ENCODE measurements at regions not wholly inside any gene's neighbourhood (a gene's known extent, or its start where the extent isn't known, plus 50 kb on each side); places are given as distances from the start of the nearest gene placed in this dataset.
"Not testable (repeated sequence)": the region's sequence is repeated elsewhere in the genome, so short reads cannot be mapped to it uniquely, and the experiment has no call there.

DNA sequence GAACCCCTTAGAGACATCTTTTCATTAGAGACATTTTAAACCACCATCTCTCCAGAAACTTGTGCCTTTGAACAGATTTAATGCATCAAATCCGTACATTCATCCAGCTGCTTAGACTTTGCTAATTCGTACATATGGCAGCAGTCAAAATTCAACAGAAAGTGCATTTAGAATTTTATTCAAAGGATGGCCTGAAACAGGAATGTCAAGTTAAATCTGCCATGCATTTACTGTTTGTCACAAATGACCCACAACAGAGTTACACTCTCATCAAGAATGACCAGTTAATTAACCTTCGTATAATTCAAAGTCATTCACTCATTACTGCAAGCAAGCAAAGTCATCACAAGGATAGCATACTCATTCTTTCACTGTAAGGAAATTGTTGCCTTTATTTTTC is 284.3 kb downstream of the SLC7A11 start:
- H3K4me3 Mint-ChIP-seq, result no peak overlapping the region
- peaks cover 1% of the 10 kb centered on the region for H3K9me3 Mint-ChIP-seq
- intact Hi-C loops (cut with micrococcal nuclease), result no loop called here
- CTCF ChIA-PET, result no interaction called here
- H3K27ac Mint-ChIP-seq, result no peak overlapping the region
- no peaks in the 10 kb centered on the region for H3K4me1 Mint-ChIP-seq (ENCODE audit: low read depth)
- no peaks in the 10 kb centered on the region for H3K36me3 Mint-ChIP-seq (ENCODE audit: low read depth)
- H3K27me3 Mint-ChIP-seq (ENCODE audit: low read depth), result no peaks in the 10 kb centered on the region
- no peak for DNase-seq

DNA sequence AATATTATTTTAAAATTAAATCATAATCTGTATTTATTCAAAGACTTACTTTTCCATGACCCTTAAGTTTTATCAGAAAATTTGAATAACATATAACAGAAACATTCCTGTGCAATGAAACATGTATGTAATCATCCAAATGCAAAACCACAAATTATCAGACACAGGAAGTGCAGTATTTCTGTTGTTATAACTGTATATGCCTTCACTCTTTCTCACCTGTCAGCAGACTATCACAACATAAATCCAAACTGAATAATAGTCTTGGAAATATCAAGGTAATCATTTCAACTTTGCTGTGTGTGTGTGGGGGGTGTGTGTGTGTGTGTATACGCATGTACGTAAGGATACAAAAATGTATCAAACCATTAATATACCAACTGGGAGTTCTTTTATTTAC is 285.9 kb downstream of the SLC7A11 start:
- peaks cover 1% of the 10 kb centered on the region for H3K9me3 Mint-ChIP-seq
- no peaks in the 10 kb centered on the region for H3K36me3 Mint-ChIP-seq (ENCODE audit: low read depth)
- no peaks in the 10 kb centered on the region for H3K27me3 Mint-ChIP-seq (ENCODE audit: low read depth)
- CTCF ChIA-PET, result no interaction called here
- no peak overlapping the region for H3K4me3 Mint-ChIP-seq
- no peak overlapping the region for H3K27ac Mint-ChIP-seq
- no peak for DNase-seq
- intact Hi-C loops (cut with micrococcal nuclease), result no loop called here
- no peaks in the 10 kb centered on the region for H3K4me1 Mint-ChIP-seq (ENCODE audit: low read depth)

DNA sequence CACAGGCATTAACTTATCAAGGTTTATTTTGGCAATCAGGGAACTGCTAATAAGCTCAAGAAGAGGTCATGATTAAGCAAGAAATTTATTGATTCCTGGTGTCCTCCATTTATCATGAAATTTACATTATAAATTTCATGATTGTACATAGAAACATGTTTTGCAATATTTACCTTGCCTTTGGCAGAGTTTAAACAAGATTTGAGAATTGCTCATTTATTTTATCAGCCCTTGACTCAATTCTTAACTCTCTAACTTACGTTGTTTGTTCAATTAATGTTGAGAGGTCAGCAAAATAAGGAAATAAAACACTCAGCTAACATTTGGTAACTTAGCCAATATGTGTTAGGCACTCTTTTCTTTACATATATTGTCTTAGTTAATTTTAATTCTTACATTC is 286.6 kb downstream of the SLC7A11 start:
- no peak for DNase-seq
- CTCF ChIA-PET, result no interaction called here
- intact Hi-C loops (cut with micrococcal nuclease), result no loop called here
- peaks cover 1% of the 10 kb centered on the region for H3K9me3 Mint-ChIP-seq
- no peaks in the 10 kb centered on the region for H3K27me3 Mint-ChIP-seq (ENCODE audit: low read depth)
- no peak overlapping the region for H3K4me3 Mint-ChIP-seq
- no peaks in the 10 kb centered on the region for H3K4me1 Mint-ChIP-seq (ENCODE audit: low read depth)
- no peak overlapping the region for H3K27ac Mint-ChIP-seq
- no peaks in the 10 kb centered on the region for H3K36me3 Mint-ChIP-seq (ENCODE audit: low read depth)

DNA sequence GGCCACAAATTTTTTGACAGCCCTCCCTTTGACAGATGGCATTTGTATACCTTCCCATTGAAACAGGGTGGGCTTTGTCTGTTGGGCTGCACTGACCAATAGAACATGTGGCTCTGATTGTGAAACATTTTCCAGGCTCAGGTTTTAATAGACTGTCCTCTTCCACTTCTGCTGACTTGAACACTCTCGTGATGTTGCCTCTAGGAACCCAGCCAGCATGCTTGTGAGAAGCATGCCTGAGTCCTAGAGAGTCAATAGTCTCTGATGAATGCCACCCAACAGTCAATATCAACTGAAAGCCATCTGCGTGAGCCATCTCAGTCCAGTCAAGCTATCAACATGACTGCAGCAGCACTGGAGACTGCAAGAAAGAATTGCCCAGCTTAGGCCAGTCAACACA is 290.0 kb downstream of the SLC7A11 start:
- Mint-ChIP-seq H3K4me3 (no peak overlapping the region), H3K27ac (no peak overlapping the region), H3K27me3 (ENCODE audit: low read depth) (no peaks in the 10 kb centered on the region), H3K4me1 (ENCODE audit: low read depth) (no peaks in the 10 kb centered on the region), H3K9me3 (peaks cover 3% of the 10 kb centered on the region), H3K36me3 (ENCODE audit: low read depth) (no peaks in the 10 kb centered on the region)
- DNase-seq, result no peak
- CTCF ChIA-PET, result no interaction called here
- intact Hi-C loops (cut with micrococcal nuclease), result no loop called here

DNA sequence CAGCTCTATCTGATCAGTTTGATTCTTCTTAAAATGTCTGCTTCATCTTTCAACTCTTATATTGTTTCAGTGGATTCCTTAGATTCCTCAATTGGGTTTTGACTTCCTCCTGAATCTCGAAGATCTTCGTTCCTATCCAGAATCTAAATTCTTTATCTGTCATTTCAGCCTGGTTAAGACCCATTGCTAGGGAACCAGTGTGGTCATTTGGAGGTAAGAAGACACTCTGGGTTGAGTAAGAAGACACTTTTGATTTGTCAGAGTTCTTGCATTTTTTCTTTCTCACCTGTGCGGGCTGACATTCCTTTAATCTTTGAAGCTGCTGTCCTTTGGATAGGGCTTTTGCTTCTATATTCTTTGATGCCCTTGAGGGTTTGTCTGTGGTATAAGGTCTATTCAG is 291.9 kb downstream of the SLC7A11 start:
- Mint-ChIP-seq H3K9me3 (peaks cover 3% of the 10 kb centered on the region), H3K36me3 (ENCODE audit: low read depth) (no peaks in the 10 kb centered on the region), H3K4me3 (no peak overlapping the region), H3K27me3 (ENCODE audit: low read depth) (no peaks in the 10 kb centered on the region), H3K4me1 (ENCODE audit: low read depth) (no peaks in the 10 kb centered on the region), H3K27ac (no peak overlapping the region)
- intact Hi-C loops (cut with micrococcal nuclease), result no loop called here
- DNase-seq, result no peak
- CTCF ChIA-PET, result no interaction called here

DNA sequence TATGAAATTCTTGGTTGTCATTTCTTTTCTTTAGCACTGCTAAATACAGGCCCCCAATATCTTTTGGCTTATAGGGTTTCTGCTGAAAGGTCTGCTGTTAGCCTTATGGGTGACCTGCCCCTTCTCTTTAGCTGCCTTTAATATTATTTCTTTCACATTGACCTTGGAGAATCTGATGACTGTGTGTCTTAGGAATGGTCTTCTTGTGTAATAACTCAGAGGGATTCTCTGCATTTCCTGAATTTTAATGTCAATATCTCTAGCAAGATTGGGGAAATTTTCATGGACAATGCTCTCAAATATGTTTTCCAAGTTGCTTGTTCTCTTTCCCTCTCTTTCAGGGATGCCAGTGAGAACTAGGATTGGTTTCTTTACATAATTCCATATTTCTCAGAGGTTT is 292.4 kb downstream of the SLC7A11 start:
- H3K4me1 Mint-ChIP-seq (ENCODE audit: low read depth), result no peaks in the 10 kb centered on the region
- H3K36me3 Mint-ChIP-seq (ENCODE audit: low read depth), result no peaks in the 10 kb centered on the region
- peaks cover 3% of the 10 kb centered on the region for H3K9me3 Mint-ChIP-seq
- DNase-seq, result no peak
- CTCF ChIA-PET, result no interaction called here
- no peak overlapping the region for H3K4me3 Mint-ChIP-seq
- H3K27me3 Mint-ChIP-seq (ENCODE audit: low read depth), result no peaks in the 10 kb centered on the region
- H3K27ac Mint-ChIP-seq, result no peak overlapping the region
- intact Hi-C loops (cut with micrococcal nuclease), result no loop called here

DNA sequence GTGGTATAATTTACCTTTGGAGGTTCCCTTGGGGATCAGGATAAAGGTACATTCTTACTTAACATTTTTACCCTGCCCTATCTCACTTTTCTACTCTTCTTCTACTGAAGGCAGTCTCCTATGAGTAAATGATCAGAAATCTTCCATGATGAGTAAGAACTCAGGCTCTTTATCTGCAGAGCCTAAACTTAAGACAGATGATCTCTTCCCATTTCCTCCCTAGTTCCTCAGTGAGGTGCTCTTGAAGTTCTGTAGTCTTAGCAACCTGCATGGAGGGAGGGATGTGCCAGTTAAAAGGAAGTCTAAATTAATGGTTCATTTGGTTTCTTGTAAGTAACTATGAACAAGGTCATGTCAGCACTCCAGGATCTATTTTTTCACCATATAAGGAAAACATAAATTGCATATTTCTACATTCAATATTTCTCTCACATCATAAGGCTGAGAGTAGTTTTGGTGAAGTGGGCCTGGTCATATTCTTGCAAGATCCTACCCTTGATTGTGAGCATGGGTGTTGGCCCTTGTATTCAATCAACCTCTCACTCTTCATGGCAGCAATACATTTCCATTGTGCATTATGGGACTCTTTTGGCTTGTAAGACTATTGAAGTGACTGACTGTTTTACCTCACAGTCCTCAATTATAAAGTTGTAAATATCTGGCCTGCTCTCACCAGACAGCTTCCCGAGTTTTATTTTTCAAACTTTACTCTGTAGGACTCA is 295.5 kb downstream of the SLC7A11 start:
- CTCF ChIA-PET, result no interaction called here
- no peak for DNase-seq
- H3K4me1 Mint-ChIP-seq (ENCODE audit: low read depth), result no peaks in the 10 kb centered on the region
- peaks cover 1% of the 10 kb centered on the region for H3K9me3 Mint-ChIP-seq
- H3K36me3 Mint-ChIP-seq (ENCODE audit: low read depth), result no peaks in the 10 kb centered on the region
- H3K27me3 Mint-ChIP-seq (ENCODE audit: low read depth), result no peaks in the 10 kb centered on the region
- no peak overlapping the region for H3K4me3 Mint-ChIP-seq
- H3K27ac Mint-ChIP-seq, result no peak overlapping the region
- intact Hi-C loops (cut with micrococcal nuclease), result no loop called here

DNA sequence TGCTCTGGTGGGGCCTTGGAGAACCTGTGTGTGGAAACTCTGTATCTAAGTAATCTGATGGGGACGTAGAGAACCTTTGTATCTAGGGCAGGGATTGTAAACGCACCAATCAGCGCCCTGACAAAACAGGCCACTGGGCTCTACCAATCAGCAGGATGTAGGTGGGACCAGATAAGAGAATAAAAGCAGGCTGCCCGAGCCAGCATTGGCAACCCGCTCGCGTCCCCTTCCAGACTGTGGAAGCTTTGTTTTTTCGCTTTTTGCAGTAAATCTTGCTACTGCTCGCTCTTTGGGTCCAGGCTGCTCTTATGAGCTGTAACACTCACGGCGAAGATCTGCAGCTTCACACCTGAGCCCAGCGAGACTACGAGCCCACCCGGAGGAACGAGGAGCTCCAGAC is 299.3 kb downstream of the SLC7A11 start:
- DNase-seq; H3K27ac Mint-ChIP-seq; H3K36me3 Mint-ChIP-seq (ENCODE audit: low read depth); intact Hi-C loops (cut with micrococcal nuclease); H3K4me3 Mint-ChIP-seq; H3K27me3 Mint-ChIP-seq (ENCODE audit: low read depth); H3K4me1 Mint-ChIP-seq (ENCODE audit: low read depth): not testable (repeated sequence)
- CTCF ChIA-PET, result interaction anchor here (1.0 kb wide), 1 partner anchor 928 kb away, joined by 3 read pairs; no protein-coding TSS in a partner anchor
- peaks cover 11% of the 10 kb centered on the region for H3K9me3 Mint-ChIP-seq

DNA sequence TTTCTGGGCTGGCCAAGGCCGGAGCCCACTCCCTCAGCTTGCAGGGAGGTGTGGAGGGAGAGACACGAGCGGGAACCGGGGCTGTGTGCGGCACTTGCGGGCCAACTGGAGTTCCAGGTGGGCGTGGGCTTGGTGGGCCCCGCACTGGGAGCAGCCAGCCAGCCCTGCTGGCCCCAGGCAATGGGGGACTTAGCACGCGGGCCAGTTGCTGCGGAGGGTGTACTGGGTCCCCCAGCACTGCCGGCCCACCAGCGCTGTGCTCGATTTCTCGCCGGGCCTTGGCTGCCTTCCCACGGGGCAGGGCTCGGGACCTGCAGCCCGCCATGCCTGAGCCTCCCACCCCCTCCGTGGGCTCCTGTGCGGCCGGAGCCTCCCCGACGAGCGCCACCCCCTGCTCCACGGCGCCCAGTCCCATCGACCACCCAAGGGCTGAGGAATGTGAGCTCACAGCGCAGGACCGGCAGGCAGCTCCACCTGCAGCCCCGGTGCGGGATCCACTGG is 300.1 kb downstream of the SLC7A11 start:
- H3K27me3 Mint-ChIP-seq (ENCODE audit: low read depth); CTCF ChIA-PET; intact Hi-C loops (cut with micrococcal nuclease); DNase-seq; H3K36me3 Mint-ChIP-seq (ENCODE audit: low read depth); H3K4me3 Mint-ChIP-seq; H3K4me1 Mint-ChIP-seq (ENCODE audit: low read depth); H3K27ac Mint-ChIP-seq; H3K9me3 Mint-ChIP-seq: not testable (repeated sequence)

DNA sequence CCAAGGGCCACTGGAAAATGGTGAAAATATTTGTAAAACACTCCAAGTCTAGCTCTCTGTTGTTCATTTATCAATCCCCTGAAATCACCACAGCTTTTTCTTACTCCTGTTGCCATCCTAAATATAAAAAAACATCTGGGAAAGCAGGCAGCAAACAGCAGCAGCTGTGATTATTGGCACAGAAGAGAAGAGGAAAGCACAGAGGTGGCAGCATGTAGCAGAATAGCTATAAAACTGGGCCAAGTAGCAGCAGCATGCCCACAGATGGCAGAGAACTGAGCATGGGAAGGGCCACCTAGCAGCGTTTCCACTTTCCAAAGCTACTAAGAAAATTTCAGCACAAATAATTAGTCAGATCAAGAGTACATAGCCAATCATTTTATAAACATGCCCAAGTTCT is 307.2 kb downstream of the SLC7A11 start:
- H3K36me3 Mint-ChIP-seq (ENCODE audit: low read depth), result no peaks in the 10 kb centered on the region
- no peaks in the 10 kb centered on the region for H3K27me3 Mint-ChIP-seq (ENCODE audit: low read depth)
- H3K9me3 Mint-ChIP-seq, result peaks cover under 1% of the 10 kb centered on the region
- no peak overlapping the region for H3K27ac Mint-ChIP-seq
- intact Hi-C loops (cut with micrococcal nuclease), result no loop called here
- H3K4me1 Mint-ChIP-seq (ENCODE audit: low read depth), result no peaks in the 10 kb centered on the region
- H3K4me3 Mint-ChIP-seq, result no peak overlapping the region
- CTCF ChIA-PET, result no interaction called here
- DNase-seq, result no peak

DNA sequence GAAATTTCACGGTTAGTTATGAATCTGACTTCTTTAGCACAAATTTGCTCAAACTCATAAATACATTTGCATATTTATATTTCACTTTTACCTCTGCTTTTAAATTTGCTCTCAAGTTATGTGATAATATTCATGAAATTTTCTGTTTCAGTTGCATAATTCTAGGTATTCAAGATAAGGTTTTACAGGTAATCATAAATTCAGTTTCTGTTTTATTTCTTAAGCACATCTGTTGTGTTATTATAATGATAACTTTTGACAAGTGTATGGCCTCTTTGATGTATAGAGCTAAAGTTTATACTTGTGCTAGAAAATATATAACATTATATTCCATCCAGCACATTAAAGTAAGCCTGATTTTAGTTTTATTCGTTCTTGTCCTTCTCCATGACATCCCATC is 308.1 kb downstream of the SLC7A11 start:
- Mint-ChIP-seq H3K27ac (no peak overlapping the region), H3K27me3 (ENCODE audit: low read depth) (no peaks in the 10 kb centered on the region), H3K36me3 (ENCODE audit: low read depth) (no peaks in the 10 kb centered on the region), H3K4me1 (ENCODE audit: low read depth) (no peaks in the 10 kb centered on the region), H3K9me3 (no peaks in the 10 kb centered on the region), H3K4me3 (no peak overlapping the region)
- DNase-seq, result no peak
- CTCF ChIA-PET, result no interaction called here
- intact Hi-C loops (cut with micrococcal nuclease), result no loop called here

DNA sequence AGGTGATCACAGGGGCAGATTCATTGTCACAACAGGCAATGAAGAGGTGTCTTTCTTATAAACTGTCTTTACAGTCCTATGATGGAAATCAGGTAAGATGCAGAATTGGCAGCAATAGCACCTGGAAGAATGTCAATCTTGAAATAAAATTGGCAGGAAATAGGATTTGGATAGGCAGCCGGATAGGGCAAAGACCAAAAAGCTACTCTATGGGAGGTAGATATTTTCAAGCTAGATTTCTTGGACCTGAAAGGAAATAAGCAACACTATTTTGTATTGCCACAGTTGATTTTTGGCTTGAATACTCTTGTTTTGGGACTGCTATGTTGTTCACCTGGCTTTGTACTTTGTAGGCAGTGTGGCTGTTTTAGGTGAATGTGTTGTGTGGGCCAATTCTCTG is 314.2 kb downstream of the SLC7A11 start:
- intact Hi-C loops (cut with micrococcal nuclease), result no loop called here
- Mint-ChIP-seq H3K27ac (no peak overlapping the region), H3K4me3 (no peak overlapping the region), H3K36me3 (ENCODE audit: low read depth) (no peaks in the 10 kb centered on the region), H3K9me3 (no peaks in the 10 kb centered on the region), H3K27me3 (ENCODE audit: low read depth) (no peaks in the 10 kb centered on the region), H3K4me1 (ENCODE audit: low read depth) (no peaks in the 10 kb centered on the region)
- CTCF ChIA-PET, result no interaction called here
- no peak for DNase-seq

DNA sequence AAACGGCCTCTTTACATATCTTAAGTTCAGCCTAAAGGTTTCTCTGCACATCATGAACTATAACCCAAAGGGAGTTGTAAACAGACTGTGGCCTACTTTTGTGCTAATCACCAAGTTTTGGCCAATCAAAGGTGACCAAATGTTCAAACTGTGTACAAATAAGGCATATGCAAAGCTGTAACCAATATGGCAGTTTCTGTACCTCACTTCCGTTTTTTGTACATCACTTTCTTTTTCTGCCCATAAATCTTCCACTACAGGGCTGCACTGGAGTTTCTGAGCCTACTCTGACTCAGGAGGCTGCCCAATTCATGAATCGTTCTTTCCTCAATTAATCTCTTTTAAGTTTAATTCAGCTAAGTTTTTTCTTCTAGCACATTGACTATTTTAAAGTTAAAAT is 318.7 kb downstream of the SLC7A11 start:
- H3K27me3 Mint-ChIP-seq (ENCODE audit: low read depth), result no peaks in the 10 kb centered on the region
- no peak overlapping the region for H3K4me3 Mint-ChIP-seq
- no peaks in the 10 kb centered on the region for H3K4me1 Mint-ChIP-seq (ENCODE audit: low read depth)
- no peaks in the 10 kb centered on the region for H3K36me3 Mint-ChIP-seq (ENCODE audit: low read depth)
- CTCF ChIA-PET, result interaction anchor here (0.7 kb wide), 1 partner anchor 36 kb away, joined by 4 read pairs; no protein-coding TSS in a partner anchor
- DNase-seq, result no peak
- H3K27ac Mint-ChIP-seq, result no peak overlapping the region
- intact Hi-C loops (cut with micrococcal nuclease), result no loop called here
- H3K9me3 Mint-ChIP-seq, result no peaks in the 10 kb centered on the region

All from activated naive CD4-positive, alpha-beta T cell treated with anti-CD3 and anti-CD28 coated beads for 36 hours (primary cell).